Mesenchymal stem cell (in vitro differentiated cells and primary cell): ENCODE measurements at regions not wholly inside any gene's neighbourhood (a gene's known extent, or its start where the extent isn't known, plus 50 kb on each side); places are given as distances from the start of the nearest gene placed in this dataset.

Experiments used
- DNase-seq: peaks from one replicate; pipeline ENCODE4 v3.0.0-alpha.2; 2013
- H2AFZ ChIP-seq: one replicate; pipeline ENCODE4 v1.6.1; 2013; ENCODE audit warnings: low read depth, mild to moderate bottlenecking, control low read depth, inconsistent platforms, low read length, moderate library complexity
- H2AK5ac ChIP-seq: 2 replicates; pipeline ENCODE4 v1.6.1; 2013; ENCODE audit warnings: low read length, moderate library complexity, mild to moderate bottlenecking, inconsistent platforms; ENCODE audit not compliant: severe bottlenecking
- H2BK120ac ChIP-seq: one replicate; pipeline ENCODE4 v1.6.1; 2013; ENCODE audit warnings: low read depth, mild to moderate bottlenecking, inconsistent platforms, low read length, moderate library complexity
- H2BK12ac ChIP-seq, 2 experiments: one replicate each; pipeline ENCODE4 v1.6.1; 2013; ENCODE audit warnings: inconsistent platforms in 2 of 2, low read length in 2 of 2, mild to moderate bottlenecking in 2 of 2, moderate library complexity in 2 of 2, control low read depth in 1 of 2
- H2BK15ac ChIP-seq: one replicate; pipeline ENCODE4 v1.6.1; 2013; ENCODE audit warnings: mild to moderate bottlenecking, low read depth, inconsistent platforms; ENCODE audit not compliant: poor library complexity, severe bottlenecking
- H2BK5ac ChIP-seq: 2 replicates; pipeline ENCODE4 v1.6.1; 2013; ENCODE audit warnings: low read depth, mild to moderate bottlenecking, low read length, control low read depth, inconsistent platforms; ENCODE audit not compliant: poor library complexity, severe bottlenecking
- H3K14ac ChIP-seq, 2 experiments: one replicate each; pipeline ENCODE4 v1.6.1; 2013; ENCODE audit warnings: inconsistent platforms in 2 of 2, low read length in 2 of 2, control low read depth in 1 of 2, mild to moderate bottlenecking in 1 of 2, moderate library complexity in 1 of 2
- H3K18ac ChIP-seq, 2 experiments: one replicate each; pipeline ENCODE4 v1.6.1; 2013; ENCODE audit warnings: inconsistent platforms in 2 of 2, low read length in 2 of 2, control low read depth in 1 of 2, low read depth in 1 of 2, mild to moderate bottlenecking in 1 of 2
- H3K23ac ChIP-seq, 2 experiments: one replicate each; pipeline ENCODE4 v1.6.1; 2013; ENCODE audit warnings: inconsistent platforms in 2 of 2, low read length in 2 of 2, mild to moderate bottlenecking in 2 of 2, moderate library complexity in 2 of 2, control low read depth in 1 of 2
- H3K27ac ChIP-seq: 2 replicates; pipeline ENCODE4 v1.5.1; 2013; ENCODE audit warnings: mild to moderate bottlenecking, moderate library complexity, low read length, control low read depth, inconsistent platforms; ENCODE audit not compliant: poor library complexity, severe bottlenecking
- H3K27me3 ChIP-seq, 2 experiments: 2 replicates each; pipeline versions ENCODE4 v1.6.1 to v1.7.0; 2013; ENCODE audit warnings: low read length in 2 of 2, mild to moderate bottlenecking in 2 of 2, moderate library complexity in 2 of 2, control low read depth in 1 of 2, inconsistent platforms in 1 of 2; ENCODE audit not compliant: control insufficient read depth in 1 of 2, insufficient read depth in 1 of 2
- H3K36me3 ChIP-seq, 2 experiments: 2 replicates each; pipeline versions ENCODE4 v1.6.1 to v1.7.0; 2013; ENCODE audit warnings: low read length in 2 of 2, control low read depth in 1 of 2, inconsistent platforms in 1 of 2, low read depth in 1 of 2, mild to moderate bottlenecking in 1 of 2; ENCODE audit not compliant: insufficient read depth in 2 of 2, control insufficient read depth in 1 of 2
- H3K4ac ChIP-seq, 2 experiments: one replicate each; pipeline ENCODE4 v1.6.1; 2013; ENCODE audit warnings: inconsistent platforms in 2 of 2, low read length in 2 of 2, mild to moderate bottlenecking in 2 of 2, moderate library complexity in 2 of 2, control low read depth in 1 of 2, low read depth in 1 of 2
- H3K4me1 ChIP-seq: 2 replicates; pipeline ENCODE4 v1.6.1; 2013; ENCODE audit warnings: low read depth, low read length, control low read depth; ENCODE audit not compliant: control insufficient read depth, insufficient read depth
- H3K4me2 ChIP-seq: 2 replicates; pipeline ENCODE4 v1.6.1; 2013; ENCODE audit warnings: low read length, mild to moderate bottlenecking, inconsistent platforms; ENCODE audit not compliant: poor library complexity, severe bottlenecking
- H3K4me3 ChIP-seq, 2 experiments: 2 replicates each; pipeline versions ENCODE4 v1.5.1 to v1.7.0; 2013; ENCODE audit warnings: low read length in 2 of 2, mild to moderate bottlenecking in 2 of 2, control low read depth in 1 of 2, low read depth in 1 of 2; ENCODE audit not compliant: insufficient read depth in 1 of 2
- H3K79me1 ChIP-seq: replicated peaks from 2 replicates; pipeline ENCODE4 v1.6.1; 2013; ENCODE audit warnings: mild to moderate bottlenecking, control low read depth, low read length, inconsistent platforms; ENCODE audit not compliant: poor library complexity, severe bottlenecking
- H3K9ac ChIP-seq: 2 replicates; pipeline ENCODE4 v1.7.0; 2013; ENCODE audit warnings: mild to moderate bottlenecking, low read length, moderate library complexity
- H3K9me3 ChIP-seq: 2 replicates; pipeline ENCODE4 v1.7.0; 2013; ENCODE audit warnings: mild to moderate bottlenecking, low read length; ENCODE audit not compliant: control insufficient read depth
- H4K8ac ChIP-seq: one replicate; pipeline ENCODE4 v1.6.1; 2013; ENCODE audit warnings: inconsistent platforms, mild to moderate bottlenecking, low read length, moderate library complexity
- H4K91ac ChIP-seq: one replicate; pipeline ENCODE4 v1.6.1; 2013; ENCODE audit warnings: mild to moderate bottlenecking, low read length, inconsistent platforms
- WGBS: methylation state at CpG from one replicate; pipeline ENCODE4 v1.1.7; 2013; ENCODE audit warnings: mixed read lengths; 5-methylcytosine and 5-hydroxymethylcytosine counted together

GRCh38 chr18:31255953-31256352 is 62.0 kb upstream of the DSG1 start:
- no peaks in the 10 kb centered on the region for H3K4me1 ChIP-seq
- H3K14ac ChIP-seq, result no peak overlapping the region
- H3K79me1 ChIP-seq, result no peaks in the 10 kb centered on the region
- no peak overlapping the region for H4K8ac ChIP-seq
- no peak overlapping the region for H3K9ac ChIP-seq
- DNase-seq, result no peak
- H3K4me3 ChIP-seq, result no peak overlapping the region
- no peak overlapping the region for H3K23ac ChIP-seq
- no peak overlapping the region for H3K27ac ChIP-seq
- H3K9me3 ChIP-seq, result no peaks in the 10 kb centered on the region
- H4K91ac ChIP-seq, result no peak overlapping the region
- no peak overlapping the region for H2BK15ac ChIP-seq
- H2BK5ac ChIP-seq, result no peak overlapping the region
- no peak overlapping the region for H2AFZ ChIP-seq
- H2BK12ac ChIP-seq, result no peak overlapping the region
- H2AK5ac ChIP-seq, result no peak overlapping the region
- WGBS, result 100% methylated on average over 1 of the region's 1 CpG
- no peaks in the 10 kb centered on the region for H3K36me3 ChIP-seq
- H2BK120ac ChIP-seq, result no peak overlapping the region
- no peak overlapping the region for H3K18ac ChIP-seq
- H3K27me3 ChIP-seq, result no peaks in the 10 kb centered on the region
- H3K4me2 ChIP-seq, result no peak overlapping the region
- no peak overlapping the region for H3K4ac ChIP-seq

- no peak overlapping the region for H4K91ac ChIP-seq
- no peak overlapping the region for H3K14ac ChIP-seq
- no peak overlapping the region for H3K4me3 ChIP-seq
- H3K79me1 ChIP-seq, result no peaks in the 10 kb centered on the region
- H3K27ac ChIP-seq, result no peak overlapping the region
- H3K36me3 ChIP-seq, result no peaks in the 10 kb centered on the region
- H3K4ac ChIP-seq, result no peak overlapping the region
- no peak overlapping the region for H3K18ac ChIP-seq
- H3K27me3 ChIP-seq, result no peaks in the 10 kb centered on the region
- H3K9me3 ChIP-seq, result no peaks in the 10 kb centered on the region
- H3K4me1 ChIP-seq, result peaks cover 2% of the 10 kb centered on the region
- H2BK120ac ChIP-seq, result no peak overlapping the region
- H3K4me2 ChIP-seq, result no peak overlapping the region
- H2BK15ac ChIP-seq, result no peak overlapping the region
- no peak overlapping the region for H3K23ac ChIP-seq
- no peak for DNase-seq
- no peak overlapping the region for H2BK12ac ChIP-seq
- H2AFZ ChIP-seq, result no peak overlapping the region
- no peak overlapping the region for H3K9ac ChIP-seq
- H2AK5ac ChIP-seq, result no peak overlapping the region
- no peak overlapping the region for H4K8ac ChIP-seq
- WGBS, result 91% methylated on average over 1 of the region's 3 CpGs
- H2BK5ac ChIP-seq, result no peak overlapping the region
These were observed 59.2 kb upstream of the DSG1 start for GRCh38 chr18:31258789-31259188.

- Histone ChIP-seq H3K14ac (no peak overlapping the region), H3K23ac (no peak overlapping the region), H3K4me3 (no peak overlapping the region), H2BK12ac (no peak overlapping the region), H3K9me3 (no peaks in the 10 kb centered on the region), H3K36me3 (no peaks in the 10 kb centered on the region), H3K4ac (no peak overlapping the region), H3K4me1 (peaks cover 2% of the 10 kb centered on the region), H3K9ac (no peak overlapping the region), H4K91ac (no peak overlapping the region), H4K8ac (no peak overlapping the region), H2BK5ac (no peak overlapping the region), H3K27me3 (no peaks in the 10 kb centered on the region), H2BK15ac (no peak overlapping the region), H2BK120ac (no peak overlapping the region), H2AK5ac (no peak overlapping the region), H3K4me2 (no peak overlapping the region), H3K27ac (no peak overlapping the region), H3K18ac (no peak overlapping the region), H2AFZ (no peak overlapping the region), H3K79me1 (no peaks in the 10 kb centered on the region)
- WGBS, result 66% methylated on average over 5 of the region's 6 CpGs
- DNase-seq, result peak; percentile 17
These were observed 56.0 kb upstream of the DSG1 start for GRCh38 chr18:31261792-31262582.

GRCh38 chr18:31267823-31268481 is 50.0 kb upstream of the DSG1 start:
- Histone ChIP-seq H3K9me3 (no peaks in the 10 kb centered on the region), H2BK5ac (no peak overlapping the region), H3K18ac (no peak overlapping the region), H4K91ac (no peak overlapping the region), H2BK120ac (no peak overlapping the region), H3K36me3 (no peaks in the 10 kb centered on the region), H2AK5ac (no peak overlapping the region), H4K8ac (no peak overlapping the region), H3K4ac (no peak overlapping the region), H3K79me1 (no peaks in the 10 kb centered on the region), H3K27me3 (no peaks in the 10 kb centered on the region), H3K4me3 (no peak overlapping the region), H3K4me1 (peaks cover 2% of the 10 kb centered on the region), H2BK12ac (no peak overlapping the region), H3K23ac (no peak overlapping the region), H3K27ac (no peak overlapping the region), H2BK15ac (no peak overlapping the region), H2AFZ (no peak overlapping the region), H3K14ac (no peak overlapping the region), H3K4me2 (no peak overlapping the region), H3K9ac (no peak overlapping the region)
- WGBS, result 68% methylated on average over 1 of the region's 2 CpGs
- DNase-seq, result peak; percentile 11
